ENCODE measurements at regions not wholly inside any gene's neighbourhood (a gene's known extent, or its start where the extent isn't known, plus 50 kb on each side); places are given as distances from the start of the nearest gene placed in this dataset.
A peak's percentile ranks its signal among the peaks of the same experiment; 100 is the strongest.

DNA sequence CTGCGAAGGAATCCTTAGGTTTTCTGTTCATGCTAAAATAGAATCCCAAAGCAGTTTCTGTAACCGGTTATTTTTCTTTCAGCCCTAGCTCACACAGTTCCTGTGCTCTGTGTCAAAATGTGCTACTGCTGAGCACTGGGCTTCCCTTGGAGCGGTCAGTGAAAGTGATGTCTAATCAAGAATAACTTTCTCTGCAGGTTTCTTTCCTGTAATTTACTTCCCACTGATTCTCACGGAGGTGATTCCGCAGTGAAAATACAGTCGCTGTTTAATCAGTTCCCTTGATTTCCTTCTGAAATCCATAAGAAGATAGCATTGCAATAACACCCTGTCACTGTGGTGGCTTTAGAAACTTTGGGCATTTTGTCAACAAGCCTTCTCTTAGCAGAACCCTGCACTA lies 112.0 kb upstream of the ISL1 start:
- DNase-seq (ENCODE audit: low read depth in 3 of 3, low spot score in 2 of 3), result no peak

DNA sequence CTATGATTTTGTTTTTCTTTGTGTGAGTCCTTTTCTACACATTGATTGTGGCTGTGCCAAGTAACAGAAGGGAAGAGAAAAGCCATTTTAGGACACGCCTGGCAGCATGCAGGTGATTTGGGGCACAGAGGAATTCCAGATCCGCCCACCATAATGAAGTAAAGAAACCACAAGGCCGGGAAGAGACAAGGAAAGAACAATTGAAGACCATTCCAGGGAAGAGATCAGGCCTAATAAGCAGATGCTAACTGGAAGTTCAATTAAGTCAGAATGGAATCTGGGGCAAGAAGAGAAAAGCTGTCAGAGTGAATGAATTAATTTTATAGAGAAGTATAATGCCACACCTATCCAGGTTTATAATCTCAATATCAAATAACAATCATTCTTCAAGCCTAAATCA lies 110.2 kb upstream of the ISL1 start:
- no peak for DNase-seq (ENCODE audit: low read depth in 3 of 3, low spot score in 2 of 3)

DNA sequence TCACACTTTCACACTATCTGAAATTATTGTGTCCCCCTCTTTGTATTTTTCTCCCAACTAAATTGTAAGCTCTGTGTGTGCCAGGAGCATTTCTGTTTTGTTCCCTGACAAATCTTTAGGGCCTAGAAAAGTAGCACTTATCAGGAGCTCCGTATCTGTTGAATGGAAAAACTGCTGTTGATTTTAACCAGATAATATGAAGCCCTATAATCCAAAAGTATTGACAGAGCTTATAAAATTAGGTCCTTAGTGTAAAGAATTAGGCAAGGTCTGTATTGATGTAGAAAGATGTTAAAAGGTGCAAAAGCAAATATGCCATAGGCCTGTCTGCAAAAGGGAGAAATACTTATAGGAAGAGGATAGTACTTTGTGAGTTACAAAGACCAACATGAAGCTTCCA lies 109.4 kb upstream of the ISL1 start:
- no peak for DNase-seq (ENCODE audit: low read depth in 3 of 3, low spot score in 2 of 3)

GRCh38 chr5:51275428-51275827 lies 107.8 kb upstream of the ISL1 start:
- DNase-seq (ENCODE audit: low read depth in 3 of 3, low spot score in 2 of 3), result no peak

DNA sequence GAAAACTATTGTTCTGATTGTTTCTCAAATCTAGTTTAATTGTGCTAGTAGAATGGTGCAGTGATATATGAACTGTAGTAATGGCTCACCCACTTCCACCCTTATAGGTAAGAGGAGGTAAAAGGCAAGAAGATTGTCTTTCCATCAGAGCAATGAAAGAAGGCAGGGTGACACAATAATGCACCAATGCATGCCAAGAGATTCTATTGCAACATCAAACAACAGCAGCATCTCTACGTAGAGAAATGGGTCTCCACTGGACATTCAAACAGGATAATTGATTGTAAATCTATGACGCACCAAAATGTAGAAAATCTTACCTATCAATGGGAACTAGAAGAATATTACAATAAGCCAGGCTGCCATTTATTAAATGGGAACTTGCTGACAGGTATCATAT lies 107.0 kb upstream of the ISL1 start:
- DNase-seq (ENCODE audit: low read depth in 3 of 3, low spot score in 2 of 3), result no peak

GRCh38 chr5:51278539-51278938 lies 104.7 kb upstream of the ISL1 start:
- no peak for DNase-seq (ENCODE audit: low read depth in 3 of 3, low spot score in 2 of 3)

DNA sequence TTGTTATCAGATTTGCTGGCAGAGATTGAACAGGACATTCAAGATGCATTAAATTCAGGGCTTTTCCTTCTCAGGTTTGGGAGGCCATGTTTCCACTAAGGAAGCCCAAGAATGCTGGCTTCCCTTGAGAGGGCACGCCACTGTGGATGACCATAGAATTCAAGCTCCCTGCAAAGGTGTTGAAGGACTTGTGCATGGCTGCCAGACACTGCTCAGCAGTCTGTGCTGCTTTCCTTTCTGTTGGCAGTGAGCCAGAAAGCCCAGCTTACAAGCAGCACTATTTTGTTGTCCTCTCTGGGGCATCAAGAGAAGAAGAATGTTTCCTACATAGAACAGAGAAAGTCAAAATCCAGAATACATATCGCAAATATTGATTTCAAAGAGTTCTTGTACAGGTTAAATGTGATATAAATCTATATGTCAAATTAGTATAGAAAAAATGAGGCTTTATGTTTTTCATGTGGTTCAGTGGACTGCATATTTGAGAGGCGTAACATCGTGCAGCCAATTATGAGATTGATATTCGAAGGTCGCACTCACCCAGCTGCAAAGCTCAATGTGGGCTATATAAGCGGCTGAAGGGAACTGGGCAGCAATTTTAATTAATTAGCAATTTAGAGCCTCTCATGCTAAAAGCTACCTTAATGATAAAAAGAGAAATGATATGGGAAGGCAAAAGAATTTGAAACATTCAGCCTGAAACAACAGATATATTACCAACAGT lies 103.1 kb upstream of the ISL1 start:
- DNase-seq (ENCODE audit: low read depth in 3 of 3, low spot score in 2 of 3), result peak in 1 of 3 donors; percentile 1

- DNase-seq (ENCODE audit: low read depth in 3 of 3, low spot score in 2 of 3), result no peak
Measured at GRCh38 chr5:51286046-51286445, 97.2 kb upstream of the ISL1 start.

DNA sequence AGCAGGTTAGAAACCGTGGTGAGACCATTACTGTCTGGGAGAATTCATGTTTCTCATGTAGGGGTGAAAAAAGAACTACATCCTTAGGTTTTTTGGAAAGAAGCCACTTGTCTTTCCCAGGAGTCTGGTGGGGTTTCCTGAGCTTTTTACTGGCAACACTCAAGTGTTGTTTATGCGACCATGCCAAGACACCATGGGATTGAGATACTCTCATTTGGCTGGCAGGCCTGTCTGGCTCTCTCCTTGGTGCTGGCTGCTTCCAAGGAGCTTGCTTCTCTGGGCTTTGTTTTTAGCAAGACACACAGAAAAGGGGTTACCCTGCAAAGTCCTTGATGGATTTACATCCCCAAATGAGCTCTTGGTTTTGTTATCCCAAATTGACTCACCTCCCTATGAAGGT lies 80.9 kb upstream of the ISL1 start:
- DNase-seq (ENCODE audit: low read depth in 3 of 3, low spot score in 2 of 3), result no peak

DNA sequence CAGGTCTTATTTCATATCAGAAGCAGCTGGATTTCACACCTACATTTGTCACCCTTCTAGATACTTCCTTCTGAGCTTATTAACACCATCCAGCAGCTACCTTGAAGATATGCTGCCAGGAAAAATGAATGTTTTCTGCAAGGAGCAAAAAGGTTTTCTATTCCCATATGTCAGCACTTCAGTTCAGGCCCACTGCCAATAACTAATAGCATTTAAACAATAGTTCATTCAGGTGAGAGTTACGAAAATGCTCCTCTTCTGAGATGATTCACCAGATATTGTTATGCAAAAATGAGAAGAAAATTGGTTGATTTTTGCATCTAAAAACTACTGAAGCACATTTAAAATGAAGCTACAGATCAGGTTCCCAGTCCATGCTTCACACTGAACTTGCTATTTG lies 56.4 kb upstream of the ISL1 start:
- DNase-seq (ENCODE audit: low read depth in 3 of 3, low spot score in 2 of 3), result no peak
